ENCODE measurements at regions not wholly inside any gene's neighbourhood (a gene's known extent, or its start where the extent isn't known, plus 50 kb on each side); places are given as distances from the start of the nearest gene placed in this dataset.

DNA sequence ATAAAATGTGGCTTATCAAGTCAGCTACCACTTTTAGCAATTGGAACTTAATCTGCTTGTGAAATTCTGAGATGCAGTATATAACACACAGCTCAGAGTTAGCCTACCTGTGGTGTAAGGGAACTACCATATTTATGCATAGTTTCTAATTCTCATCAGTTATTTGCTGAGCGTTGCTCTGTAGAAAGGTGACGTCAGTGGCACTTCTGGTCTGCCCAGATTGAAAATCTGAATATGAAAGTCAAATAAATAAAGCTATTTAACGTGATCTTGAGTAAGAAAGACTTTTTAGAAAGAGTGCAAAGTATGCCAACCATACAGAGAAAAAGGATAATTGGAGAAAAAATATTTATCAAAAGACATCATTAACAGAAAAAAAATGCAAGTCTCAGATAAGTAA is 938.9 kb upstream of the NOVA1 start:
- no peak overlapping the region for H3K9ac ChIP-seq (ENCODE audit: low read length)
- no peaks in the 10 kb centered on the region for H3K4me1 ChIP-seq (ENCODE audit: control insufficient read depth in 2 of 2, insufficient read depth in 2 of 2, low read length in 2 of 2)
- no peak for ATAC-seq (ENCODE audit: low read depth)
- H3K4me3 ChIP-seq (ENCODE audit: control extremely low read depth in 1 of 5, extremely low read depth in 1 of 5, insufficient read depth in 1 of 5, low read depth in 2 of 5, low read length in 4 of 5) = no peak overlapping the region
- no peaks in the 10 kb centered on the region for H3K27me3 Mint-ChIP-seq
- no CpG with 5 or more reads among the region's 3 CpGs for WGBS (ENCODE audit: insufficient coverage)
- H3K27me3 ChIP-seq (replicated peaks in 1 of 4; ENCODE audit: control extremely low read depth in 1 of 4, control insufficient read depth in 3 of 4, insufficient read depth in 4 of 4, low read length in 3 of 4) = no peaks in the 10 kb centered on the region
- H3K9me3 ChIP-seq (ENCODE audit: control extremely low read depth in 1 of 3, control insufficient read depth in 2 of 3, insufficient read depth in 1 of 3, low read length in 2 of 3) = peaks cover 0 to 6% (median 0%) of the 10 kb centered on the region in 3 donors
- ChIA-PET POLR2A (no interaction called here), CTCF (no interaction called here)
- intact Hi-C loops (cut with micrococcal nuclease) = no loop called here
- no peaks in the 10 kb centered on the region for H4K20me1 ChIP-seq (ENCODE audit: control insufficient read depth, insufficient read depth, low read length, poor library complexity, severe bottlenecking)
- TF ChIP-seq, protein P1, sequence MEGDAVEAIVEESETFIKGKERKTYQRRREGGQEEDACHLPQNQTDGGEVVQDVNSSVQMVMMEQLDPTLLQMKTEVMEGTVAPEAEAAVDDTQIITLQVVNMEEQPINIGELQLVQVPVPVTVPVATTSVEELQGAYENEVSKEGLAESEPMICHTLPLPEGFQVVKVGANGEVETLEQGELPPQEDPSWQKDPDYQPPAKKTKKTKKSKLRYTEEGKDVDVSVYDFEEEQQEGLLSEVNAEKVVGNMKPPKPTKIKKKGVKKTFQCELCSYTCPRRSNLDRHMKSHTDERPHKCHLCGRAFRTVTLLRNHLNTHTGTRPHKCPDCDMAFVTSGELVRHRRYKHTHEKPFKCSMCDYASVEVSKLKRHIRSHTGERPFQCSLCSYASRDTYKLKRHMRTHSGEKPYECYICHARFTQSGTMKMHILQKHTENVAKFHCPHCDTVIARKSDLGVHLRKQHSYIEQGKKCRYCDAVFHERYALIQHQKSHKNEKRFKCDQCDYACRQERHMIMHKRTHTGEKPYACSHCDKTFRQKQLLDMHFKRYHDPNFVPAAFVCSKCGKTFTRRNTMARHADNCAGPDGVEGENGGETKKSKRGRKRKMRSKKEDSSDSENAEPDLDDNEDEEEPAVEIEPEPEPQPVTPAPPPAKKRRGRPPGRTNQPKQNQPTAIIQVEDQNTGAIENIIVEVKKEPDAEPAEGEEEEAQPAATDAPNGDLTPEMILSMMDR (IDR thresholded peaks at IDR 0.05) = no peak
- TF ChIP-seq EZH2 (IDR thresholded peaks at IDR 0.05; ENCODE audit: borderline replicate concordance, insufficient read depth, low read depth, low read length, poor library complexity, severe bottlenecking) = no peak
- H3K4me3 Mint-ChIP-seq = no peak overlapping the region
- no peaks in the 10 kb centered on the region for H3K4me1 Mint-ChIP-seq
- H3K27ac ChIP-seq (ENCODE audit: low read length in 2 of 2) = no peak overlapping the region
- H2AFZ ChIP-seq (ENCODE audit: insufficient read depth, low read depth, low read length, poor library complexity, severe bottlenecking) = no peak overlapping the region
- H3K4me2 ChIP-seq (replicated peaks; ENCODE audit: low read depth, low read length, poor library complexity, severe bottlenecking) = no peak overlapping the region
- no peaks in the 10 kb centered on the region for H3K36me3 ChIP-seq (replicated peaks in 1 of 2; ENCODE audit: control extremely low read depth in 1 of 2, control insufficient read depth in 1 of 2, extremely low read depth in 1 of 2, insufficient read depth in 2 of 2, low read length in 1 of 2)
- no peak for DNase-seq
- no peak overlapping the region for H3K27ac Mint-ChIP-seq
- H3K79me2 ChIP-seq (ENCODE audit: control insufficient read depth, insufficient read depth, low read length) = no peaks in the 10 kb centered on the region
- H3K9me3 Mint-ChIP-seq (ENCODE audit: insufficient read depth) = peaks cover 5% of the 10 kb centered on the region

DNA sequence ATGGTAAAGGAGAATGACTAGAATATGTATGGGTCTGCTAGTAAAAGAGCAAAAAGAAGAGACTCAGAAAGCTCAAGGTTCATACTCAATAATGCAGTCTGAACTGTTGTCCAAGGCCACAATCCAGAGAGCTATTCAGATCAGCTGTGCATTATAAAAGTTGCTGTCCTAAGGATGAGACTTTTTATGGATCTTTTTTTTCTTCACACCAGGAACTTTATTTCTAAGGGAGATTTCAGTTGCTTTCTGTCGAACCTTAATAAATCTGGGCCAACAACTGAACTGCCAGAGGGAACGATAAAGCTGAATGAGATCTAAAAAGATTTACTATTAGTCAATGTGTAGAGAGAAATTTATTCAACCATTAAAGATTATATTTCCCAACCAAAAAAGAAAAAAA is 948.3 kb upstream of the NOVA1 start:
- H3K4me1 ChIP-seq (ENCODE audit: control insufficient read depth in 2 of 2, insufficient read depth in 2 of 2, low read length in 2 of 2) = no peaks in the 10 kb centered on the region
- no peak overlapping the region for H3K27ac Mint-ChIP-seq
- H3K9ac ChIP-seq (ENCODE audit: low read length) = no peak overlapping the region
- no peak overlapping the region for H3K4me3 ChIP-seq (ENCODE audit: control extremely low read depth in 1 of 5, extremely low read depth in 1 of 5, insufficient read depth in 1 of 5, low read depth in 2 of 5, low read length in 4 of 5)
- no peaks in the 10 kb centered on the region for H4K20me1 ChIP-seq (ENCODE audit: control insufficient read depth, insufficient read depth, low read length, poor library complexity, severe bottlenecking)
- no peaks in the 10 kb centered on the region for H3K4me1 Mint-ChIP-seq
- H3K27me3 ChIP-seq (replicated peaks in 1 of 4; ENCODE audit: control extremely low read depth in 1 of 4, control insufficient read depth in 3 of 4, insufficient read depth in 4 of 4, low read length in 3 of 4) = no peaks in the 10 kb centered on the region
- H2AFZ ChIP-seq (ENCODE audit: insufficient read depth, low read depth, low read length, poor library complexity, severe bottlenecking) = no peak overlapping the region
- ChIA-PET POLR2A (no interaction called here), CTCF (no interaction called here)
- H3K9me3 ChIP-seq (ENCODE audit: control extremely low read depth in 1 of 3, control insufficient read depth in 2 of 3, insufficient read depth in 1 of 3, low read length in 2 of 3) = peaks cover 0 to 8% (median 0%) of the 10 kb centered on the region in 3 donors
- intact Hi-C loops (cut with micrococcal nuclease) = no loop called here
- no peak for TF ChIP-seq EZH2 (IDR thresholded peaks at IDR 0.05; ENCODE audit: borderline replicate concordance, insufficient read depth, low read depth, low read length, poor library complexity, severe bottlenecking)
- no peaks in the 10 kb centered on the region for H3K36me3 ChIP-seq (replicated peaks in 1 of 2; ENCODE audit: control extremely low read depth in 1 of 2, control insufficient read depth in 1 of 2, extremely low read depth in 1 of 2, insufficient read depth in 2 of 2, low read length in 1 of 2)
- H3K9me3 Mint-ChIP-seq (ENCODE audit: insufficient read depth) = peaks cover 5% of the 10 kb centered on the region
- H3K4me3 Mint-ChIP-seq = no peak overlapping the region
- no peak overlapping the region for H3K27ac ChIP-seq (ENCODE audit: low read length in 2 of 2)
- DNase-seq = no peak
- WGBS (ENCODE audit: insufficient coverage) = no CpG with 5 or more reads among the region's 2 CpGs
- ATAC-seq (ENCODE audit: low read depth) = no peak
- H3K79me2 ChIP-seq (ENCODE audit: control insufficient read depth, insufficient read depth, low read length) = no peaks in the 10 kb centered on the region
- no peaks in the 10 kb centered on the region for H3K27me3 Mint-ChIP-seq
- no peak overlapping the region for H3K4me2 ChIP-seq (replicated peaks; ENCODE audit: low read depth, low read length, poor library complexity, severe bottlenecking)
